GM18519 (cell line): ENCODE measurements at regions not wholly inside any gene's neighbourhood (a gene's known extent, or its start where the extent isn't known, plus 50 kb on each side); places are given as distances from the start of the nearest gene placed in this dataset.

Experiments used
- ATAC-seq: cut with Tn5 transposase; IDR thresholded peaks from one replicate; pipeline ENCODE4 v1.9.1; 2021; ENCODE audit warnings: mild to moderate bottlenecking, moderate library complexity; ENCODE audit not compliant: unreplicated experiment, low FRiP score

- no peak for ATAC-seq
Measured at GRCh38 chr13:111448504-111448903, 128.1 kb downstream of the TEX29 start.

GRCh38 chr13:111449041-111449440 is 128.6 kb downstream of the TEX29 start:
- ATAC-seq: no peak

- ATAC-seq: no peak
Measured at GRCh38 chr13:111451402-111451801, 131.0 kb downstream of the TEX29 start.

DNA sequence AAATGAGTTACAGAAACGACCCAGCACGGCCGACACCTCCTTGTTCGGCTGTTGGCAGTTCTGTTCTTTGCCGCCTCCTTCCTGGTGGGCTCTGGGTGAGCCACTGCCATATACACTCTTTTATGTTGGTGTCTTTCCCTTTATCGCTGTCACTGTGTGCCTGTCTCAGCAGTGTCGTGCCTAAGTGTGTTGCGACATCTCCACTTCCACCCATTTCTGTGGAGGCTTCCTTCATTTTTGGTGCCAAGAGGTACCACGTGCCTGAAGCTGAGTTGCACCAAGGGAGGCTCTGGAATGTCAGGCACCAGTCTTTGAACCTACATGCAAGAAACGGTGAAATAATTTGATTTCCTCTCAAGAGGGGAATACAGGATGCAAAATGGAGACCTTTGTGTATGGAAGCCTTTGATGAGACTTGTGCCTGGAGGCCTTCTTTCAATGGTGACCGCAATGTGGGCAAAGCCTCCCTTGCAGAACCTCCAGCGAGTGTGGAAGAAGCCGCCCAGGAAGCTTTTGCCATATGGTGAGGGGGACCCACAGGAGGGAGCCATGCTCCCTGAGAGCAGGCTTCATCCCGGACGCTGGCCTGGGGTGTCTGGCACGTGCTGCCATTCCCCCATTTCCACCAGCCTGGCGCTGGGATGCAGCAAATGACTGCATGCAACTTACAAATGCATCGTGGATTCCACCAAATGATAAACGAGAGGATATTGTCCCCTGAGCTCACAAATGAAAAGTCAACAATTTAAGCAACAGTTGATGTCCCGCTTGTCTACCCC is 136.2 kb downstream of the TEX29 start:
- no peak for ATAC-seq

- no peak for ATAC-seq
Measured at GRCh38 chr13:111458001-111458531, 137.6 kb downstream of the TEX29 start.

DNA sequence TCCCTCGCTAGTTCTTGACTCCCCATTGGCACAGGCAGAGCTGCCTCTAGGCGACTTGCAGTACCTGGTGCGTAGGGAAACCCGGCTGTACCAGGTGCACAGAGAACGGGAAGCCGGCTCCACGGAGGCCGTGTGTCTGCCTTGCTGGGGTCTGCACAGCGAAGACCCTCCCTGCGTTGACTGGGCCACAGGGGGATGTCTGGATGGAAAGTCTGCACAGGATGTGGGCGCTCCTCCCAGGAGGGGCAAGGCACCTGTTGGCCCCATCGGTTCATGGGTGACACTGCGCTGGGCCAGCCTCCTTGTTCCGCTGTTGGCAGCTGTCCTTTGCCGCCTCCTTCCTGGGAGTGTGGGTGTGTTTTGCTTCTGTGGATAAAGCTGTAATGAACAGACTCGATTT is 138.3 kb downstream of the TEX29 start:
- ATAC-seq: no peak

DNA sequence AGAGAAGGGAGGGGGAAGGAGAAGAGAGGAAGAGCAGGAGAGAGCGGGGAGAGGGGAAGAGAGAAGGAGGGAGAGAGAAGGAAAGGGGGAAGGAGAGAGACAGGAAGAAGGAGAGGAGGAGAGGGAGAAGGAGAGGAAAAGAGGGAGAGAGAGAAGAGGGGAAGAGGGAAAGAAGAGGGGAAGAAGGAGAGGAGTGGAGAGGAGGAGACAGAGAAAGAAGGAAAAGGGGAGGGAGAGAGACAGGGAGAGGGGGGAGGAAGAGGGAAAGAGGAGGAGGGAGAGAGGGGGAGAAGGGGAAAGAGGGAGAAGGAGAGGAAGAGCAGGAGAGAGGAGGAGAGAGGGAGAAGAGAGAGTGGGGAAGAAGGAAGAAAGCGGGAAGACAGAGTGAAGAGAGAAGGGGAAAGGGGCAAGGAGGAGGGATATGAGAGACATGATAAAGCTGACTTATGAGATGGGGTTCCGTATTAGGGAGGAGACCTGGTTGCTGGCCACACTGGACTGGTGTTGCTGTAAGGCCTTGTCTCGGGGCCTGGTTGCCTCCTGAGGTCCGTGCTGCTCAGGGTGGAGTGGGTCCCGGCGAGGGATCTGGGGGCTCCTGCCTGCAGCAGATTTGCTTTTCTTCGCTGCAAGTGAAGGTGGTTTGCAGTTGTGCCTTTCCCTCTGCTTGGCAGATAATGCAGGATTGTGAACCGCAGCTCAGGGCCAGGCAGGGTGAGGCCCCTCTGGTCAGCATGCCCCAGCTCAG is 139.5 kb downstream of the TEX29 start:
- no peak for ATAC-seq

DNA sequence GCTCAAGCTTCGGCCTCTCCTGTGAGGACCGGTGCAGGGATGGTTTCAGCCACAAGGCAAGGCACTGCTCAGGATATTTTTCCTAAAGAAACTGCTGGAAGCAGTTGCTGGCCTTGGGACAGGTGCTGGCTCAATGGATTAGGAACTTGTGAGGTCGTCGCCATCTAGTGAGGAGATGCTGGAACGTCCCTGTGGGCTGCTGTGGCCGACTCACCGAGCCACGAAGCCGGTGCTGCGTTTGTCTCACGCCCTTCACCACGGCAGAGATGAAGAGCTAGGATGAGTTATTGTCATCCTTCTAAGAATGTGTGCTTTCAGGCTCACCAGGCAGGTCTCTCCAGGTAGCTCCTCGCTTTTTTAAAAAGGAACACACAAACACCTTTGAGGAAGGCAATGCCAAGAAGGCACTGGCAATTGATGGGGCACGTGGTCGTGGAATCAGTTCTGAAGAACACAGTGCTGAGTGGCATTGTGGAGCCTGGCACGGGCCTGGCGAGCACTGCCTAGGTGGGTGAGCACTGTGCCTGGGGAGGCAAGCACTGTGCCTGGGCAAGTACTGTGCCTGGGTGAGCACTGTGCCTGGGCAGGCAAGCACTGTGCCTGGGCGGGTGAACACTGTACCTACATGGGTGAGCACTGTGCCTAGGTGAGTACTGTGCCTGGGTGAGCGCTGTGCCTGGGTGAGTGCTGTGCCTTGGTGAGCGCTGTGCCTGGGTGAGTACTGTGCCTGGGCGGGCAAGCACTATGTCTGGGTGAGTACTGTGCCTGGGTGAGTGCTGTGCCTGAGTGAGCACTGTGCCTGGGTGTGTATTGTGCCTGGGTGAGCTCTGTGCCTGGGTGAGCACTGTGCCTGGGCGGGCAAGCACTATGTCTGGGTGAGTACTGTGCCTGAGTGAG is 140.4 kb downstream of the TEX29 start:
- ATAC-seq: no peak

- no peak for ATAC-seq
Measured at GRCh38 chr13:111461445-111462149, 141.2 kb downstream of the TEX29 start.

DNA sequence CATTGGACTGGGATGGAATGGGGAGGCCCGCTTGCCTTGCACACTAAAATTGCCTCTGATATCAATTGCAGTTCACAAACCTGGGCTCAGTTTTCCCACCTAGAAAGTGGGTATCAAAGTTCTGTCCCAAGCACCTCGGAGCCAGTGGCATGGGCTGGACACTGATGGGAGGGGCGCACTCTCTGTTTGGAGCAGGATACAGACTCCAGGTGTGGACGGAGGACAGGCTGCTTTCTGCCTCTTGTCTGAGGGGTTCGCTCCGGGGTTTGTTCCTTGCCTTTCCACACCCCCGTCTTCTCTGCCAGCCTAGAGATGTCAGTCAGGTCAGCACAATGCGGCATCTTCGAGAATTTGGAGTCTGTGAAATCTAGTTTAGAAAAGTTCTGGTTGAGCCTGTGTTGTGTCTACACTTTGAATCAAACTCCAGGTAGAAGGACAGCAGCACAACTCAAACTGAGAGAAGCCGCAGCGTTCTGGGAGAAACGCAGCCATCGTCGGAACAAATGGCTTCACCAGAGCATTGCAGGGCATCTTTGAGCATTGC is 141.9 kb downstream of the TEX29 start:
- ATAC-seq: no peak

- no peak for ATAC-seq
Measured at GRCh38 chr13:111462944-111463343, 142.5 kb downstream of the TEX29 start.

DNA sequence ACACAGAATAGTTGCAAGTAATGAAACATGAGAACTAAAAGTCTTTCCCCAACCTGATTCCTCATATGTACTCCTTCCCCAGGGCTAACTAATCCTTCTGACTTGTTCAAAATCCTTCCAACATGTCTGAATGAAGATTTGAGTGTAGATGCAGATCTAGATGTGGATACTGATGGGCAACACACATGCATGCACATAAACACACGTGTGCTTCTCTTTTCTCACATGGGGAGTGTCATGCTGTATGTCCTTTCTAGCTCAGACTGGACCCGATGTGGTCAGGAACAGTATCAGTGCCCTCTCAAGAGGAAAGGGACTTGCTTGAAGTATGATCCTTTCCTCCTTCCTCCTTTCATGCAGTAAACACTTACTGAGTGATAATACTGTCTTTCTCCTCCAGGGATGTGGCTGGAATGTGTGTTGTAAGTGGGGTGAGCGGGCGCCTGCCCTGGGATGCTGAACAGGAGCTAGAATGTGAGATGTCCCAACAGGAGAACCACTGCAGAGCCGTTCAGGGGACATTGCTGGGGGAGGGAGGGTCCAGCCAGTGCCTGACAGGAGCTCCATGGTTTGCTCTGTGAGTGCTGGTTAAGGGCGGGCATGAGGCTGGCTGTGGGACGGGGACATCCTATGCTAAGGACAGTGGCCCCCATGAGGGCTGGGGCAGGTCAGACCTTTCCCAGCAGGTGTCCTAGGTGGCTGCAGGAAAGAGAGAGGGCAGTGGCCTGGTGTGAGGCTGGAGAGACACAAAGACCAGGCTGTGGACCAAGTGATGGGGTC is 146.9 kb downstream of the TEX29 start:
- ATAC-seq: no peak

- ATAC-seq: no peak
Measured at GRCh38 chr13:111468037-111468959, 147.9 kb downstream of the TEX29 start.

GRCh38 chr13:111469450-111469849 is 149.0 kb downstream of the TEX29 start:
- no peak for ATAC-seq

DNA sequence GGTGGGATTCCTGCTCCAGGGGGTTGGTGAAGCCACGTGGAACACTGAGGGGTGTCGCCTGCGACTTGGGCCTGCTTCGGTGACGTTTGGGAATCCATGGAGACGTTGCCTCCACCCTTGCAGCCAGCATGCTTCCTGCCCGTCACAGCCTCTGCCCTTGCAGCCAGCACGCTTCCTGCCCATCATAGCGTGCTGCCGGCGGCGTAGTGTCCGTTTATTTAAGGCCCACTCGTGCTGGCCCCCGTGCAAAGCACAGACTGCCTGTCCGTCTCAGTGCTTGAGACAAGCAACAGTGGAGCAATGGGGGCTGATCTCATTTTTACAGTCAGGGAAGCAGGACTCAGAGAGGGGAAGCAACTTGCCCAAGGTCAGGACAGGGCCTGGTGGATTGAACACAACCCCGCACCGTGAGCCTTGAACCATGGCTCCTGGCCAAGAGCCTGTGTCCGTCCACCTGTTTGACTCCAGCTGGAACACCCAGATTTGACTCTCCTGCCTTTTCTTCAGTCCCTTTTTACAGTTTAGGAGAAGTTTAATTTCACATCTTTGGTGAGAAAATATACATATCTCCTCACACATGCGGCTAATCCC is 149.6 kb downstream of the TEX29 start:
- no peak for ATAC-seq

GRCh38 chr13:111470933-111471332 is 150.5 kb downstream of the TEX29 start:
- ATAC-seq: no peak

DNA sequence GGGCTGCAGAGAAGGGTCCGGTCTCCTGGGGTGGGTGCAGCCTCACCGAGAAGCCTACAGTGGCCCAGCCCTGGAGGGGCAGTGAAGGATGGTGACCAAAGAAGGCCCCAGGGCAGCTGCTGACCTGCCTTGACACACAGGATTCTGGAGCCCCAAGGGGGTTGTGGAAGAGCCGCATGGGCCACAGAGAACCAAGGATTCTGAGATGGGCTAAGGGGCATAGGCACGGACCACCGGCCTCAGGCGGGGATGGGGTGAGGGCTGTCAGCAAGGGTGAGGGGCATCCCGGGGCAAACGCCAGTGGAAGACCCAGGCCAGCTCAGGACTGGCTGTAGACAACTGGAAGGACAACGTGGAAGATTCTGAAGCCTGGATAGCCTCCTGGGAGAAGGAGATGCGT is 151.6 kb downstream of the TEX29 start:
- ATAC-seq: no peak
